Keratinocyte (primary cell): ENCODE measurements at regions not wholly inside any gene's neighbourhood (a gene's known extent, or its start where the extent isn't known, plus 50 kb on each side); places are given as distances from the start of the nearest gene placed in this dataset.

Experiments
- CTCF ChIP-seq, 3 experiments: IDR thresholded peaks in 1 of 3; conservative IDR thresholded peaks in 1 of 3; optimal IDR thresholded peaks in 1 of 3; 2 replicates in 2 of 3; 3 replicates in 1 of 3; pipeline versions ENCODE3 to v1.5.1; 2011; ENCODE audit warnings: low read length in 3 of 3, mild to moderate bottlenecking in 3 of 3, moderate library complexity in 2 of 3, control low read depth in 1 of 3, inconsistent platforms in 1 of 3; ENCODE audit not compliant: insufficient read depth in 2 of 3; ENCODE audit errors: extremely low read depth in 1 of 3
- EZH2 ChIP-seq: IDR thresholded peaks from one replicate; pipeline ENCODE4 v1.6.1; 2012; ENCODE audit warnings: inconsistent platforms, mild to moderate bottlenecking, low read length, moderate library complexity

- TF ChIP-seq CTCF (optimal IDR thresholded peaks at IDR 0.05 in 1 of 3, IDR thresholded peaks at IDR 0.05 in 1 of 3, conservative IDR thresholded peaks at IDR 0.05 in 1 of 3; ENCODE audit: extremely low read depth in 1 of 3, insufficient read depth in 2 of 3, low read length in 3 of 3) = no peak
- no peak for TF ChIP-seq EZH2
Observed at GRCh38 chr7:136728945-136729344, 139.5 kb upstream of the CHRM2 start.
